ENCODE measurements at regions not wholly inside any gene's neighbourhood (a gene's known extent, or its start where the extent isn't known, plus 50 kb on each side); places are given as distances from the start of the nearest gene placed in this dataset.

GRCh38 chr19:29285878-29286277, 72.9 kb upstream of the UQCRFS1 start:
- CTCF ChIA-PET, result interaction anchor here (1.1 to 2.9 kb wide), 2 partner anchors 22 to 242 kb away, joined by 4 to 8 read pairs; no protein-coding TSS in a partner anchor
- WGBS (ENCODE audit: missing lambda C conversion rate), result 2% methylated on average over 6 of the region's 6 CpGs
- Histone ChIP-seq H3K4me2 (no peak overlapping the region), H3K9me3 (0 out of 3 replicates have a peak, but pooled peaks cover 2% of the 10 kb centered on the region), H3K27ac (no peak overlapping the region), H3K4me3 (no peak overlapping the region), H3K4me1 (no peaks in the 10 kb centered on the region)
- ATAC-seq (peak; percentile 48 to 85; a peak in 3 of 6 replicates), DNase-seq (ENCODE audit: low read depth in 1 of 2, low spot score in 1 of 2) (peak in 1 of 2 experiments; percentile 32), FAIRE-seq (no peak)
- POLR2A ChIA-PET, result no interaction called here
- TF ChIP-seq MYC (IDR thresholded peaks at IDR 0.05; ENCODE audit: borderline replicate concordance, low read length) (no peak), SMC3 (IDR thresholded peaks at IDR 0.05) (0 out of 3 replicates have a peak, but pooled peaks have one; percentile 18), CBX8 (IDR thresholded peaks at IDR 0.05) (no peak), EHF (CRISPR knock-in tag; IDR thresholded peaks at IDR 0.05) (no peak), RAD21 (conservative IDR thresholded peaks at IDR 0.05 in 1 of 2, IDR thresholded peaks at IDR 0.05 in 1 of 2) (peak; percentile 41 to 69; a peak in 3 of 5 replicates), CTCF (IDR thresholded peaks at IDR 0.05) (peak; percentile 20; the same call in 1 of the 3 replicates)

- no peak overlapping the region for H3K4me3 ChIP-seq
- no peak for FAIRE-seq
- H3K27ac ChIP-seq, result no peak overlapping the region
- TF ChIP-seq CBX8 (IDR thresholded peaks at IDR 0.05), result no peak
- TF ChIP-seq PHF8 (IDR thresholded peaks at IDR 0.05; ENCODE audit: borderline replicate concordance, low read depth), result no peak
- TF ChIP-seq ELK1 (IDR thresholded peaks at IDR 0.05; ENCODE audit: low read depth, low read length), result no peak
- no peak for TF ChIP-seq KDM1A (IDR thresholded peaks at IDR 0.05; ENCODE audit: low read depth)
- no peak for TF ChIP-seq ATOH8 (CRISPR knock-in tag; IDR thresholded peaks at IDR 0.05; ENCODE audit: low read depth)
- TF ChIP-seq USF2 (IDR thresholded peaks at IDR 0.05), result no peak
- ChIA-PET CTCF (interaction anchor here (0.7 to 2.9 kb wide), 2 partner anchors 24 to 241 kb away, joined by 3 to 8 read pairs; no protein-coding TSS in a partner anchor), POLR2A (no interaction called here)
- no peaks in the 10 kb centered on the region for H3K4me1 ChIP-seq
- 17% methylated on average over 4 of the region's 4 CpGs for WGBS (ENCODE audit: missing lambda C conversion rate)
- no peak for DNase-seq (ENCODE audit: low read depth in 1 of 2, low spot score in 1 of 2)
- no peak for ATAC-seq
- H3K9me3 ChIP-seq, result no peaks in the 10 kb centered on the region
- H3K4me2 ChIP-seq, result no peak overlapping the region
Measured at GRCh38 chr19:29287061-29287460, 74.1 kb upstream of the UQCRFS1 start.

- FAIRE-seq (no peak), ATAC-seq (no peak), DNase-seq (ENCODE audit: low read depth in 1 of 2, low spot score in 1 of 2) (no peak)
- TF ChIP-seq MAZ (IDR thresholded peaks at IDR 0.05; ENCODE audit: borderline replicate concordance, low read depth, low read length) (no peak), EHMT2 (IDR thresholded peaks at IDR 0.05; ENCODE audit: low read depth) (no peak), RCOR1 (IDR thresholded peaks at IDR 0.05; ENCODE audit: low read depth, low read length) (no peak), FOSL2 (IDR thresholded peaks at IDR 0.05) (no peak), FOSL2 (CRISPR knock-in tag; IDR thresholded peaks at IDR 0.05) (no peak), NFE2L2 (conservative IDR thresholded peaks at IDR 0.05; ENCODE audit: low read length) (no peak), PBX3 (IDR thresholded peaks at IDR 0.05) (no peak), MAX (IDR thresholded peaks at IDR 0.05) (no peak), BCL3 (IDR thresholded peaks at IDR 0.05) (no peak), CHD4 (IDR thresholded peaks at IDR 0.05; ENCODE audit: borderline replicate concordance) (no peak), E2F6 (IDR thresholded peaks at IDR 0.05; ENCODE audit: borderline replicate concordance, low read depth) (no peak), FOSB (CRISPR knock-in tag; IDR thresholded peaks at IDR 0.05) (no peak), KDM5A (IDR thresholded peaks at IDR 0.05) (no peak), HOXB5 (CRISPR knock-in tag; IDR thresholded peaks at IDR 0.05) (no peak), POLR2A (IDR thresholded peaks at IDR 0.05; ENCODE audit: low read length) (no peak)
- Histone ChIP-seq H3K4me1 (no peaks in the 10 kb centered on the region), H3K9me3 (no peaks in the 10 kb centered on the region), H3K27ac (no peak overlapping the region), H3K4me3 (no peak overlapping the region), H3K4me2 (no peak overlapping the region)
- POLR2A ChIA-PET, result no interaction called here
- CTCF ChIA-PET, result interaction anchor here (1.5 to 2.9 kb wide), 3 partner anchors 25 to 322 kb away, joined by 3 to 8 read pairs (median 6); no protein-coding TSS in a partner anchor
- WGBS (ENCODE audit: missing lambda C conversion rate), result 11% methylated on average over 4 of the region's 4 CpGs
Measured at GRCh38 chr19:29288256-29288655, 75.3 kb upstream of the UQCRFS1 start.

All from A549 (cell line).